ENCODE measurements at regions not wholly inside any gene's neighbourhood (a gene's known extent, or its start where the extent isn't known, plus 50 kb on each side); places are given as distances from the start of the nearest gene placed in this dataset.

DNA sequence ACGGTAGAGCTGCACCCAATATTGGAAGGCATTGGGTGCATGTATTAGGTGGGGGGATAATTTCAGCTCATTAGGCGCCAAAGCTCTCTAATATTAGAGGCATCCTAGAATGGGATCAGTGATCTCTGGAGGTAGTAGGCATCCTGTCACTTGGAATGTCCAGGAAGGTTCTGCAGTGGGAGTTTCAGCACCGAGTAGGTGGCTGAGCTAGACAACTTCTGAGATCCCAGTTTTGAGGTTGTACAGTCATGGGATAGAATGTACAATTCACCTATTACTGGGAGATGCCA lies 210.9 kb downstream of the MYCN start:
- Histone ChIP-seq H3K9me3 (ENCODE audit: low read length) (no peaks in the 10 kb centered on the region), H3K4me2 (ENCODE audit: low read length) (no peak overlapping the region), H4K20me1 (ENCODE audit: insufficient read depth) (no peaks in the 10 kb centered on the region), H3F3A (ENCODE audit: insufficient read depth, low read length, poor library complexity, severe bottlenecking) (no peaks in the 10 kb centered on the region), H2AFZ (ENCODE audit: low read depth, low read length) (no peak overlapping the region), H3K36me3 (ENCODE audit: insufficient read depth, low read length) (no peaks in the 10 kb centered on the region), H3K9me2 (ENCODE audit: insufficient read depth, low read length) (no peaks in the 10 kb centered on the region), H3K27ac (ENCODE audit: low read length) (no peak overlapping the region), H3K27me3 (ENCODE audit: insufficient read depth, low read depth, low read length) (no peaks in the 10 kb centered on the region), H3K4me3 (ENCODE audit: low read length) (no peak overlapping the region), H3K9ac (ENCODE audit: low read length) (no peak overlapping the region), H3K79me2 (replicated peaks; ENCODE audit: insufficient read depth, low read length) (no peaks in the 10 kb centered on the region)
- no peak for TF ChIP-seq SMC3 (conservative IDR thresholded peaks at IDR 0.05; ENCODE audit: poor library complexity)
- no peak for TF ChIP-seq RAD21 (conservative IDR thresholded peaks at IDR 0.05)
- no peak for TF ChIP-seq TAF1 (IDR thresholded peaks at IDR 0.05; ENCODE audit: low read depth)
- TF ChIP-seq MXI1 (conservative IDR thresholded peaks at IDR 0.05; ENCODE audit: poor library complexity, severe bottlenecking), result no peak
- no peak for TF ChIP-seq EP300 (conservative IDR thresholded peaks at IDR 0.05; ENCODE audit: poor library complexity, severe bottlenecking)
- no peak for TF ChIP-seq POLR2AphosphoS5 (IDR thresholded peaks at IDR 0.05)
- TF ChIP-seq, protein P1, sequence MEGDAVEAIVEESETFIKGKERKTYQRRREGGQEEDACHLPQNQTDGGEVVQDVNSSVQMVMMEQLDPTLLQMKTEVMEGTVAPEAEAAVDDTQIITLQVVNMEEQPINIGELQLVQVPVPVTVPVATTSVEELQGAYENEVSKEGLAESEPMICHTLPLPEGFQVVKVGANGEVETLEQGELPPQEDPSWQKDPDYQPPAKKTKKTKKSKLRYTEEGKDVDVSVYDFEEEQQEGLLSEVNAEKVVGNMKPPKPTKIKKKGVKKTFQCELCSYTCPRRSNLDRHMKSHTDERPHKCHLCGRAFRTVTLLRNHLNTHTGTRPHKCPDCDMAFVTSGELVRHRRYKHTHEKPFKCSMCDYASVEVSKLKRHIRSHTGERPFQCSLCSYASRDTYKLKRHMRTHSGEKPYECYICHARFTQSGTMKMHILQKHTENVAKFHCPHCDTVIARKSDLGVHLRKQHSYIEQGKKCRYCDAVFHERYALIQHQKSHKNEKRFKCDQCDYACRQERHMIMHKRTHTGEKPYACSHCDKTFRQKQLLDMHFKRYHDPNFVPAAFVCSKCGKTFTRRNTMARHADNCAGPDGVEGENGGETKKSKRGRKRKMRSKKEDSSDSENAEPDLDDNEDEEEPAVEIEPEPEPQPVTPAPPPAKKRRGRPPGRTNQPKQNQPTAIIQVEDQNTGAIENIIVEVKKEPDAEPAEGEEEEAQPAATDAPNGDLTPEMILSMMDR (IDR thresholded peaks at IDR 0.05; ENCODE audit: poor library complexity, severe bottlenecking), result no peak
- no peak for TF ChIP-seq EZH2 (IDR thresholded peaks at IDR 0.05; ENCODE audit: borderline replicate concordance, insufficient read depth, low read length, poor library complexity, severe bottlenecking)
- TF ChIP-seq REST (IDR thresholded peaks at IDR 0.05; ENCODE audit: borderline replicate concordance), result no peak

DNA sequence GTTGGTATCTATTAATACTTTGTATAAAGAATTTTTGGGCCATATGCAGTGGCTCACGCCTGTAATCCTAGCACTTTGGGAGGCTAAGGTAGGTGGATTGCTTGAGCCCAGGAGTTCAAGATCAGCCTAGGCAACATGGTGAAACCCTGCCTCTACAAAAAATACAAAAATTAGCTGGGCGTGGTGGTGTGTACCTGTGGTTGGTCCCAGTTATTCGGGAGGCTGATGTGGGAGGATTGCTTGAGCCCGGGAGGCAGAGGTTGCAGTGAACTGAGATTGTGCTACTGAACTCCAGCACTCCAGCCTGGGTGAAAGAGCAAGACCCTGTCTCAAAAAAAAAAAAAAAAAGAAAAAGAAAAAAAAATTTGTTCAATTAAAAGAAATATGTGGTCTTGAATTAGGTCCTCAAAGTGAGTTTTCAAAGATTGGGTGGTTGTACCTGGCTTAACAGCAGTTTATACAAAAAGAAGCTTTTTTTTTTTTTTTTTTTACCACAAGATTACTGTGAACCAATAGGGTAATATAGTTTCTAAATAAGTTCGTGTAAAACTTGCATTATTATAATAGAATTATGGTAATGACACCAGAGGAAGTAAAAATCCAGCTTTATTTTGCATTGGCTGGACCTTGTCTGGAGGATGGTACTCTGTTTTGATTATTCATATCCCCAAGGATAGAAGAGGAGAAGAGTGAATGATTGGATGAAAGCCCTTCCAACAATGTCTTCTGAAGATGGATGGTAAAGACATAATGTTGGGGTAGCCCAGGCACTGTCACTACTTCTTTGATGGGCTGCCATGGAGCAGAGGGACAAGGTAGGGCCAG lies 210.3 kb downstream of the MYCN start:
- no peak overlapping the region for H3K4me3 ChIP-seq (ENCODE audit: low read length)
- H3K9ac ChIP-seq (ENCODE audit: low read length), result no peak overlapping the region
- no peaks in the 10 kb centered on the region for H3K9me3 ChIP-seq (ENCODE audit: low read length)
- H3F3A ChIP-seq (ENCODE audit: insufficient read depth, low read length, poor library complexity, severe bottlenecking), result no peaks in the 10 kb centered on the region
- no peaks in the 10 kb centered on the region for H4K20me1 ChIP-seq (ENCODE audit: insufficient read depth)
- H3K36me3 ChIP-seq (ENCODE audit: insufficient read depth, low read length), result no peaks in the 10 kb centered on the region
- no peaks in the 10 kb centered on the region for H3K79me2 ChIP-seq (replicated peaks; ENCODE audit: insufficient read depth, low read length)
- H3K4me2 ChIP-seq (ENCODE audit: low read length), result no peak overlapping the region
- no peaks in the 10 kb centered on the region for H3K9me2 ChIP-seq (ENCODE audit: insufficient read depth, low read length)
- no peak overlapping the region for H2AFZ ChIP-seq (ENCODE audit: low read depth, low read length)
- H3K27ac ChIP-seq (ENCODE audit: low read length), result no peak overlapping the region
- no peaks in the 10 kb centered on the region for H3K27me3 ChIP-seq (ENCODE audit: insufficient read depth, low read depth, low read length)
- TF ChIP-seq TAF1 (IDR thresholded peaks at IDR 0.05; ENCODE audit: low read depth), result no peak
- no peak for TF ChIP-seq POLR2AphosphoS5 (IDR thresholded peaks at IDR 0.05)
- no peak for TF ChIP-seq EZH2 (IDR thresholded peaks at IDR 0.05; ENCODE audit: borderline replicate concordance, insufficient read depth, low read length, poor library complexity, severe bottlenecking)
- TF ChIP-seq MXI1 (conservative IDR thresholded peaks at IDR 0.05; ENCODE audit: poor library complexity, severe bottlenecking), result no peak
- TF ChIP-seq, protein P1 (IDR thresholded peaks at IDR 0.05; ENCODE audit: poor library complexity, severe bottlenecking), result no peak
- no peak for TF ChIP-seq EP300 (conservative IDR thresholded peaks at IDR 0.05; ENCODE audit: poor library complexity, severe bottlenecking)
- TF ChIP-seq SMC3 (conservative IDR thresholded peaks at IDR 0.05; ENCODE audit: poor library complexity), result no peak
- TF ChIP-seq RAD21 (conservative IDR thresholded peaks at IDR 0.05), result no peak
- TF ChIP-seq REST (IDR thresholded peaks at IDR 0.05; ENCODE audit: borderline replicate concordance), result no peak
